Liver (tissue), 3 donors: ENCODE measurements at regions not wholly inside any gene's neighbourhood (a gene's known extent, or its start where the extent isn't known, plus 50 kb on each side); places are given as distances from the start of the nearest gene placed in this dataset.

ENCODE experiments used
- CTCF ChIP-seq: fragments of 150-350 bp; IDR thresholded peaks from 2 replicates; pipeline ENCODE4 v1.5.1; 2017; ENCODE audit warnings: improper control_type of control experiment, low read depth, low read length; ENCODE audit not compliant: missing input control
- EGR1 ChIP-seq, 2 donors: IDR thresholded peaks; 2 replicates each; pipeline ENCODE4 v1.6.1; 2016 to 2018; ENCODE audit warnings: antibody characterized with exemption in 2 of 2, low read depth in 2 of 2
- FOXA2 ChIP-seq: IDR thresholded peaks from 2 replicates; pipeline ENCODE4 v1.6.1; 2016; ENCODE audit warnings: antibody characterized with exemption
- GABPA ChIP-seq, 2 donors: IDR thresholded peaks in 1 of 2; conservative IDR thresholded peaks in 1 of 2; 2 replicates each; pipeline ENCODE4 v1.6.1; 2016; ENCODE audit warnings: antibody characterized with exemption in 2 of 2, mild to moderate bottlenecking in 1 of 2, moderate library complexity in 1 of 2
- HNF4A ChIP-seq, 2 donors: conservative IDR thresholded peaks; 2 replicates each; pipeline ENCODE4 v1.6.1; 2016; ENCODE audit warnings: antibody characterized with exemption in 2 of 2, mild to moderate bottlenecking in 2 of 2
- HNF4G ChIP-seq: IDR thresholded peaks from 2 replicates; pipeline ENCODE4 v1.6.1; 2016; ENCODE audit warnings: antibody characterized with exemption
- JUND ChIP-seq, 2 donors: IDR thresholded peaks; 2 replicates each; pipeline ENCODE4 v1.6.1; 2016; ENCODE audit warnings: antibody characterized with exemption in 2 of 2
- MAX ChIP-seq: IDR thresholded peaks from 2 replicates; pipeline ENCODE4 v1.6.1; 2016; ENCODE audit warnings: antibody characterized with exemption
- RAD21 ChIP-seq, 2 donors: IDR thresholded peaks; 2 replicates each; pipeline ENCODE4 v1.6.1; 2016; ENCODE audit warnings: antibody characterized with exemption in 2 of 2, mild to moderate bottlenecking in 2 of 2
- REST ChIP-seq: IDR thresholded peaks from 2 replicates; pipeline ENCODE4 v1.6.1; 2016; ENCODE audit warnings: antibody characterized with exemption, mild to moderate bottlenecking
- RXRA ChIP-seq, 2 donors: IDR thresholded peaks; 2 replicates each; pipeline ENCODE4 v1.6.1; 2017 to 2018; ENCODE audit warnings: antibody characterized with exemption in 2 of 2, mild to moderate bottlenecking in 1 of 2
- TAF1 ChIP-seq: conservative IDR thresholded peaks from 2 replicates; pipeline ENCODE4 v1.6.1; 2016; ENCODE audit warnings: antibody characterized with exemption, mild to moderate bottlenecking
- YY1 ChIP-seq: IDR thresholded peaks from 2 replicates; pipeline ENCODE4 v1.6.1; 2016; ENCODE audit warnings: antibody characterized with exemption, mild to moderate bottlenecking
- ZBTB33 ChIP-seq: IDR thresholded peaks from 2 replicates; pipeline ENCODE4 v1.6.1; 2016; ENCODE audit warnings: antibody characterized with exemption
- donor health status: healthy.
- donor health status: healthy.

GRCh38 chr2:183255411-183255810 lies 131.2 kb downstream of the NUP35 start:
- no peak for TF ChIP-seq CTCF
- TF ChIP-seq REST: no peak
- no peak for TF ChIP-seq HNF4A (conservative IDR thresholded peaks at IDR 0.05)
- no peak for TF ChIP-seq TAF1
- TF ChIP-seq YY1: no peak
- TF ChIP-seq MAX: no peak
- TF ChIP-seq ZBTB33: no peak
- TF ChIP-seq RAD21 (IDR thresholded peaks at IDR 0.05): no peak
- TF ChIP-seq JUND (IDR thresholded peaks at IDR 0.05): no peak
- TF ChIP-seq EGR1 (IDR thresholded peaks at IDR 0.05; ENCODE audit: low read depth in 2 of 2): no peak
- TF ChIP-seq GABPA (IDR thresholded peaks at IDR 0.05 in 1 of 2, conservative IDR thresholded peaks at IDR 0.05 in 1 of 2): no peak
- no peak for TF ChIP-seq RXRA (IDR thresholded peaks at IDR 0.05)
- TF ChIP-seq FOXA2: no peak
- no peak for TF ChIP-seq HNF4G
